ENCODE measurements at regions not wholly inside any gene's neighbourhood (a gene's known extent, or its start where the extent isn't known, plus 50 kb on each side); places are given as distances from the start of the nearest gene placed in this dataset.
"Not testable (repeated sequence)": the region's sequence is repeated elsewhere in the genome, so short reads cannot be mapped to it uniquely, and the experiment has no call there.

- Histone ChIP-seq H3K36me3 (ENCODE audit: control insufficient read depth, insufficient read depth, low read length) (no peaks in the 10 kb centered on the region), H3K27ac (ENCODE audit: insufficient read depth, low read length, poor library complexity, severe bottlenecking) (no peak overlapping the region), H3K9me3 (ENCODE audit: control insufficient read depth, low read length) (no peaks in the 10 kb centered on the region), H3K4me3 (ENCODE audit: insufficient read depth, low read depth, low read length, poor library complexity, severe bottlenecking) (no peak overlapping the region), H3K4me1 (ENCODE audit: control insufficient read depth, insufficient read depth, low read length, poor library complexity, severe bottlenecking) (no peaks in the 10 kb centered on the region), H3K27me3 (replicated peaks; ENCODE audit: control insufficient read depth, insufficient read depth, low read length, poor library complexity, severe bottlenecking) (no peaks in the 10 kb centered on the region)
- DNase-seq, result no peak
Observed at GRCh38 chr4:20196476-20196875, 55.2 kb upstream of the SLIT2 start.

GRCh38 chr4:20195071-20195885 lies 56.4 kb upstream of the SLIT2 start:
- H3K27ac ChIP-seq (ENCODE audit: insufficient read depth, low read length, poor library complexity, severe bottlenecking), result no peak overlapping the region
- DNase-seq, result no peak
- H3K9me3 ChIP-seq (ENCODE audit: control insufficient read depth, low read length), result no peaks in the 10 kb centered on the region
- H3K4me3 ChIP-seq (ENCODE audit: insufficient read depth, low read depth, low read length, poor library complexity, severe bottlenecking), result no peak overlapping the region
- H3K36me3 ChIP-seq (ENCODE audit: control insufficient read depth, insufficient read depth, low read length), result no peaks in the 10 kb centered on the region
- no peaks in the 10 kb centered on the region for H3K4me1 ChIP-seq (ENCODE audit: control insufficient read depth, insufficient read depth, low read length, poor library complexity, severe bottlenecking)
- no peaks in the 10 kb centered on the region for H3K27me3 ChIP-seq (replicated peaks; ENCODE audit: control insufficient read depth, insufficient read depth, low read length, poor library complexity, severe bottlenecking)

- Histone ChIP-seq H3K9me3 (ENCODE audit: control insufficient read depth, low read length) (no peaks in the 10 kb centered on the region), H3K36me3 (ENCODE audit: control insufficient read depth, insufficient read depth, low read length) (no peaks in the 10 kb centered on the region), H3K27ac (ENCODE audit: insufficient read depth, low read length, poor library complexity, severe bottlenecking) (no peak overlapping the region), H3K27me3 (replicated peaks; ENCODE audit: control insufficient read depth, insufficient read depth, low read length, poor library complexity, severe bottlenecking) (no peaks in the 10 kb centered on the region), H3K4me1 (ENCODE audit: control insufficient read depth, insufficient read depth, low read length, poor library complexity, severe bottlenecking) (no peaks in the 10 kb centered on the region), H3K4me3 (ENCODE audit: insufficient read depth, low read depth, low read length, poor library complexity, severe bottlenecking) (no peak overlapping the region)
- no peak for DNase-seq
Observed at GRCh38 chr4:20194123-20195013, 57.3 kb upstream of the SLIT2 start.

GRCh38 chr4:20193141-20193936 lies 58.4 kb upstream of the SLIT2 start:
- Histone ChIP-seq H3K4me3 (ENCODE audit: insufficient read depth, low read depth, low read length, poor library complexity, severe bottlenecking) (no peak overlapping the region), H3K4me1 (ENCODE audit: control insufficient read depth, insufficient read depth, low read length, poor library complexity, severe bottlenecking) (no peaks in the 10 kb centered on the region), H3K27me3 (replicated peaks; ENCODE audit: control insufficient read depth, insufficient read depth, low read length, poor library complexity, severe bottlenecking) (no peaks in the 10 kb centered on the region), H3K9me3 (ENCODE audit: control insufficient read depth, low read length) (no peaks in the 10 kb centered on the region), H3K27ac (ENCODE audit: insufficient read depth, low read length, poor library complexity, severe bottlenecking) (no peak overlapping the region), H3K36me3 (ENCODE audit: control insufficient read depth, insufficient read depth, low read length) (no peaks in the 10 kb centered on the region)
- DNase-seq, result no peak

- H3K27ac ChIP-seq (ENCODE audit: insufficient read depth, low read length, poor library complexity, severe bottlenecking), result no peak overlapping the region
- DNase-seq, result no peak
Observed at GRCh38 chr4:20192736-20193135, 59.0 kb upstream of the SLIT2 start.

GRCh38 chr4:20185103-20185502 lies 66.6 kb upstream of the SLIT2 start:
- Histone ChIP-seq H3K27ac (ENCODE audit: insufficient read depth, low read length, poor library complexity, severe bottlenecking) (no peak overlapping the region), H3K9me3 (ENCODE audit: control insufficient read depth, low read length) (no peaks in the 10 kb centered on the region), H3K4me1 (ENCODE audit: control insufficient read depth, insufficient read depth, low read length, poor library complexity, severe bottlenecking) (no peaks in the 10 kb centered on the region), H3K36me3 (ENCODE audit: control insufficient read depth, insufficient read depth, low read length) (no peaks in the 10 kb centered on the region), H3K4me3 (ENCODE audit: insufficient read depth, low read depth, low read length, poor library complexity, severe bottlenecking) (no peak overlapping the region), H3K27me3 (replicated peaks; ENCODE audit: control insufficient read depth, insufficient read depth, low read length, poor library complexity, severe bottlenecking) (no peaks in the 10 kb centered on the region)
- DNase-seq, result no peak

More at GRCh38 chr4:20192736-20193135, 59.0 kb upstream of the SLIT2 start:
- Histone ChIP-seq H3K9me3 (ENCODE audit: control insufficient read depth, low read length) (no peaks in the 10 kb centered on the region), H3K36me3 (ENCODE audit: control insufficient read depth, insufficient read depth, low read length) (no peaks in the 10 kb centered on the region), H3K4me1 (ENCODE audit: control insufficient read depth, insufficient read depth, low read length, poor library complexity, severe bottlenecking) (no peaks in the 10 kb centered on the region), H3K27me3 (replicated peaks; ENCODE audit: control insufficient read depth, insufficient read depth, low read length, poor library complexity, severe bottlenecking) (no peaks in the 10 kb centered on the region), H3K4me3 (ENCODE audit: insufficient read depth, low read depth, low read length, poor library complexity, severe bottlenecking) (no peak overlapping the region)

- H3K4me1 ChIP-seq (ENCODE audit: control insufficient read depth, insufficient read depth, low read length, poor library complexity, severe bottlenecking), result not testable (repeated sequence)
Observed at GRCh38 chr4:20183131-20183530, 68.6 kb upstream of the SLIT2 start.

GRCh38 chr4:20181926-20182325 lies 69.8 kb upstream of the SLIT2 start:
- Histone ChIP-seq H3K36me3 (ENCODE audit: control insufficient read depth, insufficient read depth, low read length) (no peaks in the 10 kb centered on the region), H3K27me3 (replicated peaks; ENCODE audit: control insufficient read depth, insufficient read depth, low read length, poor library complexity, severe bottlenecking) (no peaks in the 10 kb centered on the region), H3K9me3 (ENCODE audit: control insufficient read depth, low read length) (no peaks in the 10 kb centered on the region), H3K27ac (ENCODE audit: insufficient read depth, low read length, poor library complexity, severe bottlenecking) (no peak overlapping the region), H3K4me1 (ENCODE audit: control insufficient read depth, insufficient read depth, low read length, poor library complexity, severe bottlenecking) (no peaks in the 10 kb centered on the region), H3K4me3 (ENCODE audit: insufficient read depth, low read depth, low read length, poor library complexity, severe bottlenecking) (no peak overlapping the region)
- no peak for DNase-seq

More at GRCh38 chr4:20183131-20183530, 68.6 kb upstream of the SLIT2 start:
- not testable (repeated sequence) for DNase-seq; H3K4me3 ChIP-seq (ENCODE audit: insufficient read depth, low read depth, low read length, poor library complexity, severe bottlenecking); H3K27me3 ChIP-seq (replicated peaks; ENCODE audit: control insufficient read depth, insufficient read depth, low read length, poor library complexity, severe bottlenecking); H3K36me3 ChIP-seq (ENCODE audit: control insufficient read depth, insufficient read depth, low read length); H3K9me3 ChIP-seq (ENCODE audit: control insufficient read depth, low read length); H3K27ac ChIP-seq (ENCODE audit: insufficient read depth, low read length, poor library complexity, severe bottlenecking)

GRCh38 chr4:20180509-20180908 lies 71.2 kb upstream of the SLIT2 start:
- Histone ChIP-seq H3K9me3 (ENCODE audit: control insufficient read depth, low read length) (no peaks in the 10 kb centered on the region), H3K4me1 (ENCODE audit: control insufficient read depth, insufficient read depth, low read length, poor library complexity, severe bottlenecking) (no peaks in the 10 kb centered on the region), H3K4me3 (ENCODE audit: insufficient read depth, low read depth, low read length, poor library complexity, severe bottlenecking) (no peak overlapping the region), H3K36me3 (ENCODE audit: control insufficient read depth, insufficient read depth, low read length) (no peaks in the 10 kb centered on the region), H3K27me3 (replicated peaks; ENCODE audit: control insufficient read depth, insufficient read depth, low read length, poor library complexity, severe bottlenecking) (no peaks in the 10 kb centered on the region), H3K27ac (ENCODE audit: insufficient read depth, low read length, poor library complexity, severe bottlenecking) (no peak overlapping the region)
- no peak for DNase-seq
